ENCODE measurements at regions not wholly inside any gene's neighbourhood (a gene's known extent, or its start where the extent isn't known, plus 50 kb on each side); places are given as distances from the start of the nearest gene placed in this dataset.

DNA sequence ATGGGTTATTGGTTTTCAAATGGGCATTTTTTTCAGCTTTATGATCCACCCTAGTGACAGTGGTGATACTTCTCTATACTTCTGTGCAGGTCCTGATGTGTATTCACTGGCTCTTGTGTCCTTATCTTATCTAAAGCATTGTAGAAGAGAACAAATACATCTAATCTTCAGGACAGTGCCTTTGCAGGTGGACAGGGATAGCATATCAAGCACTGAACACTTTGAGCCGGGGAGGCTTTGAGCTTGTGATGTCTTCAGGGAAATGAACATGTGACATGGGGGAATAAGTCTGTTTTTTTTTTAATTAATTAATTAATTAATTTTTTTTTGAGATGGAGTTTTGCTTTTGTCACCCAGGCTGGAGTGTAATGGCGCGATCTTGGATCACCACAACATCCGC, 115.5 kb upstream of the KLF4 start:
- Mint-ChIP-seq H3K27me3 (ENCODE audit: low read depth) (peaks cover 2% of the 10 kb centered on the region), H3K27ac (ENCODE audit: unreplicated experiment) (no peak overlapping the region), H3K4me1 (no peaks in the 10 kb centered on the region), H3K9me3 (no peaks in the 10 kb centered on the region), H3K36me3 (ENCODE audit: low read depth) (no peaks in the 10 kb centered on the region), H3K4me3 (no peak overlapping the region)
- no peak for DNase-seq (ENCODE audit: low read depth, low spot score)
- TF ChIP-seq, protein P1, sequence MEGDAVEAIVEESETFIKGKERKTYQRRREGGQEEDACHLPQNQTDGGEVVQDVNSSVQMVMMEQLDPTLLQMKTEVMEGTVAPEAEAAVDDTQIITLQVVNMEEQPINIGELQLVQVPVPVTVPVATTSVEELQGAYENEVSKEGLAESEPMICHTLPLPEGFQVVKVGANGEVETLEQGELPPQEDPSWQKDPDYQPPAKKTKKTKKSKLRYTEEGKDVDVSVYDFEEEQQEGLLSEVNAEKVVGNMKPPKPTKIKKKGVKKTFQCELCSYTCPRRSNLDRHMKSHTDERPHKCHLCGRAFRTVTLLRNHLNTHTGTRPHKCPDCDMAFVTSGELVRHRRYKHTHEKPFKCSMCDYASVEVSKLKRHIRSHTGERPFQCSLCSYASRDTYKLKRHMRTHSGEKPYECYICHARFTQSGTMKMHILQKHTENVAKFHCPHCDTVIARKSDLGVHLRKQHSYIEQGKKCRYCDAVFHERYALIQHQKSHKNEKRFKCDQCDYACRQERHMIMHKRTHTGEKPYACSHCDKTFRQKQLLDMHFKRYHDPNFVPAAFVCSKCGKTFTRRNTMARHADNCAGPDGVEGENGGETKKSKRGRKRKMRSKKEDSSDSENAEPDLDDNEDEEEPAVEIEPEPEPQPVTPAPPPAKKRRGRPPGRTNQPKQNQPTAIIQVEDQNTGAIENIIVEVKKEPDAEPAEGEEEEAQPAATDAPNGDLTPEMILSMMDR (conservative IDR thresholded peaks at IDR 0.05): no peak

DNA sequence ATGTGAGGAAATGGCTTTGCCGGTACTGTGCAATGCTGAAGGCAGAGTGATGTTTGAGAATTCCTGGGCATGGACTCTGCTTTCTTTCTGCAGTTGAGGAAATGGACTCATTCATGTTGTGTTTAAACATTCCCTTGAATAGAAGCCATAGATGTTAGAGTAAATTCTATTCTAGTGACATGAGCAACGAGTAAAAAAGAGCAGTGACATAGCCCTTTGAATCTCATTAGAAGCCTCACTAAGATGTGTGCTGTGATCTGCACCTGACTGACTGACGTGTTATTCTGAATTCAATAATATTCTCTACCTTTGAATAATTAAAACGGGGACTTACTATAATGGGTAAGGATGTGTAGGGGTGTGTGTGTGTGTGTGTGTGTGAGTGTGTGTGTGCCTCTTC, 113.7 kb upstream of the KLF4 start:
- Mint-ChIP-seq H3K4me1 (no peaks in the 10 kb centered on the region), H3K27ac (ENCODE audit: unreplicated experiment) (no peak overlapping the region), H3K9me3 (no peaks in the 10 kb centered on the region), H3K4me3 (no peak overlapping the region), H3K27me3 (ENCODE audit: low read depth) (no peaks in the 10 kb centered on the region), H3K36me3 (ENCODE audit: low read depth) (no peaks in the 10 kb centered on the region)
- DNase-seq (ENCODE audit: low read depth, low spot score): no peak
- TF ChIP-seq, protein P1 (conservative IDR thresholded peaks at IDR 0.05): no peak

DNA sequence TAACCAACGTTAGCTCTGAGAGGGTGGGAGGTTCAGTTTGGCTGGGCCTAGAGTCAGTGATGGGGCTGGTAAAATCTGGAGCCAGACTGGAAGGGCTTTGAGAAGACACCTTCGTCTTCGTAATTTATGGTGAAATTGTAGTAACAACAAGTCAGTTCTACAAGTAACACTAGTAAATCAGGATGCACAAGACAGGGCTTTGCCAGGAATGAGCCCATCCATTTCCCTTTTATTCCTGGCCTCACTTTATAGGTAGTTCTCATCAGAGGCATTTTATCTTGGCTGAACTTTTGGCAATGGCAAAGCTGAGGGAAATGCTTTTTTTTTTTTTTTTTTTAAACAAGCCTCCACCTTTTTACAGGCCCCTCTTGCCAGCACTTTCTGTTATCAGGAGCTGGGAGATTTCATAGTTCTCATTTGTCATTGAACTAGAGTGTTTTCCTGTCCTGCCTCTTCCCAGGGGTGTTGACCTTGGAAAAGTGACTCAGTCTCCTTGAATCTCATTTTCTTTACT, 110.5 kb upstream of the KLF4 start:
- Mint-ChIP-seq H3K36me3 (ENCODE audit: low read depth) (no peaks in the 10 kb centered on the region), H3K27ac (ENCODE audit: unreplicated experiment) (no peak overlapping the region), H3K9me3 (no peaks in the 10 kb centered on the region), H3K27me3 (ENCODE audit: low read depth) (no peaks in the 10 kb centered on the region), H3K4me1 (no peaks in the 10 kb centered on the region), H3K4me3 (no peak overlapping the region)
- no peak for DNase-seq (ENCODE audit: low read depth, low spot score)
- TF ChIP-seq, protein P1 (conservative IDR thresholded peaks at IDR 0.05): no peak

DNA sequence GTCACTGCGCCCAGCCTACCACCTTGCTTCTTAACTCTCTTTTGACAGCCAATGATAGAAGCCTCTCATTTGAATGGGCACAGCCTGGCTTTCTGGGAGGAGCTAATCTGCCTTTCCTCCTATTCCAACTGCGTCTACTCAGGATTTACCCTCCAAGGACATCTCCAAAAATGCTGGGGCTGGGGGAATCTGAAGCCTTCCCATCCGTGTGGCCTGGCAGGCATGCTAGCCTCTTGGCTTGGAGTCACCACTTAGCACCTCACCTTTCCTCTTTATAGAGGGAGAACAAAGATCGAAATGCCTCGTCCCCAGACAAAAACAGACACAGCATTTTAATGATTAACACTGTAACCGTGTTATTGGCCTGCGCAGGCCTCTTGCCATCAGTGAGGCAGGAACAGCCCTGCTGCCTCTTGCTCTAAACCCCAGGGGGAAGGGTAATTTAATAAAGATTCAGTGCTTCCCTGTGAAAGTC, 108.2 kb upstream of the KLF4 start:
- H3K9me3 Mint-ChIP-seq: no peaks in the 10 kb centered on the region
- peaks cover 8% of the 10 kb centered on the region for H3K27me3 Mint-ChIP-seq (ENCODE audit: low read depth)
- no peak overlapping the region for H3K27ac Mint-ChIP-seq (ENCODE audit: unreplicated experiment)
- no peak for DNase-seq (ENCODE audit: low read depth, low spot score)
- TF ChIP-seq, protein P1 (conservative IDR thresholded peaks at IDR 0.05): no peak
- no peaks in the 10 kb centered on the region for H3K36me3 Mint-ChIP-seq (ENCODE audit: low read depth)
- H3K4me1 Mint-ChIP-seq: no peaks in the 10 kb centered on the region
- H3K4me3 Mint-ChIP-seq: no peak overlapping the region

DNA sequence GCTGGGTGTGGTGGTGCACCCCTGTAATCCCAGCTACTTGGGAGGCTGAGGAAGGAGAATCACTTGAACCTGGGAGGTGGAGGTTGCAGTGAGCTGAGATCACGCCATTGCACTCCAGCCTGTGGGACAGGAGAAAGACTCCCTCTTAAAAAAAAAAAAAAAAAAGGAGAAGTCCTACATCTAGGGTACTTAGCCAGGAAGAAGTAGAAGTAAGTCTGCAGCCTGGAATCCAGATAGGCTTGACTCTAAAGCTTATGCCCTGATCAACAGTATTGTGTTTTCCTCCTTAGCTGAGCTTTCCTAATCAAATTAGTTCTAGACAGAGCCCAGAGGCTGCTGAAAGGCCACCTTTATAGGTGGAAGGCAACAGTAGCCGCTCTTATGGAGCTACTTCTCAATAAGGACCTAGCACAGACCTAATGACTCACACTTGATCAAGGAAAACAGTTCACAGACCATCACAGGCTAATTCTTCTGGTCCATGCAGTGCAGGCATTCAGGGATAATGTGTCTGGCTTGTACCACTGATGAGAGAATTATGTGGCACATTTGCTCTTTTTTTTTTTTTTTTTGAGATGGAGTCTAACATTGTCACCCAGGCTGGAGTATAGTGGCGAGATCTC, 105.5 kb upstream of the KLF4 start:
- no peaks in the 10 kb centered on the region for H3K9me3 Mint-ChIP-seq
- peaks cover 9% of the 10 kb centered on the region for H3K27me3 Mint-ChIP-seq (ENCODE audit: low read depth)
- no peaks in the 10 kb centered on the region for H3K36me3 Mint-ChIP-seq (ENCODE audit: low read depth)
- H3K4me1 Mint-ChIP-seq: no peaks in the 10 kb centered on the region
- H3K4me3 Mint-ChIP-seq: no peak overlapping the region
- no peak for DNase-seq (ENCODE audit: low read depth, low spot score)
- TF ChIP-seq, protein P1 (conservative IDR thresholded peaks at IDR 0.05): no peak
- no peak overlapping the region for H3K27ac Mint-ChIP-seq (ENCODE audit: unreplicated experiment)

Measured in neural crest cell (in vitro differentiated cells).